IMR-90 (cell line): ENCODE measurements at regions not wholly inside any gene's neighbourhood (a gene's known extent, or its start where the extent isn't known, plus 50 kb on each side); places are given as distances from the start of the nearest gene placed in this dataset.
"Not testable (repeated sequence)": the region's sequence is repeated elsewhere in the genome, so short reads cannot be mapped to it uniquely, and the experiment has no call there.

ENCODE experiments used
- ATAC-seq: fragments of 200-7000 bp; cut with Tn5 transposase; 2 replicates; pipeline ENCODE4 v1.9.1; 2020; ENCODE audit warnings: low read depth, mild to moderate bottlenecking, moderate library complexity
- BruUV-seq: library from RNA; stranded (reverse); fragments of 400-500 nt; replicated peaks from 2 replicates; lab custom pipeline; 2021; lab: Mats Ljungman, UMichigan
- CTCF ChIA-PET: fragments of 300-600 bp; formaldehyde crosslinking; extraction: SDS; loops from one replicate; lab custom pipeline; 2021; ENCODE audit warnings: antibody characterized with exemption; lab: Yijun Ruan, JAX
- POLR2A ChIA-PET: fragments of 300-600 bp; sonication (Branson Sonifier 250); formaldehyde crosslinking; loops from one replicate; lab custom pipeline; 2022; ENCODE audit warnings: antibody characterized with exemption; ENCODE audit not compliant: unreplicated experiment; lab: Charles Lee
- DNase-seq: peaks from one replicate; pipeline ENCODE4 v3.0.0; 2013
- H2AFZ ChIP-seq: replicated peaks from 2 replicates; pipeline ENCODE3; 2013; ENCODE audit warnings: low read length, mild to moderate bottlenecking; ENCODE audit not compliant: poor library complexity
- H2AK5ac ChIP-seq: 2 replicates; pipeline ENCODE4 v1.6.1; 2013; ENCODE audit warnings: low read depth, low read length, inconsistent platforms
- H2AK9ac ChIP-seq: replicated peaks from 2 replicates; pipeline ENCODE3; 2013; ENCODE audit warnings: mild to moderate bottlenecking, low read depth, low read length, moderate library complexity; ENCODE audit not compliant: poor library complexity
- H2BK120ac ChIP-seq: 2 replicates; pipeline ENCODE4 v1.6.1; 2013; ENCODE audit warnings: low read depth, low read length, inconsistent platforms
- H2BK15ac ChIP-seq: 3 replicates; pipeline ENCODE4 v1.6.1; 2013; ENCODE audit warnings: low read depth, low read length, inconsistent platforms
- H2BK20ac ChIP-seq: 2 replicates; pipeline ENCODE4 v1.6.1; 2013; ENCODE audit warnings: low read depth, mild to moderate bottlenecking, inconsistent platforms, low read length, moderate library complexity
- H2BK5ac ChIP-seq: 2 replicates; pipeline ENCODE4 v1.6.1; 2013; ENCODE audit warnings: mild to moderate bottlenecking, low read depth, low read length, inconsistent platforms; ENCODE audit not compliant: poor library complexity, severe bottlenecking
- H3K14ac ChIP-seq: replicated peaks from 2 replicates; pipeline ENCODE4 v1.6.1; 2013; ENCODE audit warnings: low read depth, low read length, inconsistent platforms
- H3K18ac ChIP-seq: 2 replicates; pipeline ENCODE4 v1.6.1; 2013; ENCODE audit warnings: low read depth, low read length, control low read depth
- H3K23ac ChIP-seq: 2 replicates; pipeline ENCODE4 v1.6.1; 2013; ENCODE audit warnings: low read depth, low read length, inconsistent platforms
- H3K27ac ChIP-seq: 2 replicates; pipeline ENCODE4 v1.5.1; 2013; ENCODE audit warnings: mild to moderate bottlenecking, control low read depth, low read length; ENCODE audit not compliant: insufficient read depth
- H3K27me3 ChIP-seq: 2 replicates; pipeline ENCODE4 v1.6.1; 2013; ENCODE audit warnings: low read length; ENCODE audit not compliant: control insufficient read depth, insufficient read depth
- H3K36me3 ChIP-seq: 2 replicates; pipeline ENCODE4 v1.6.1; 2013; ENCODE audit warnings: low read length, mixed read lengths; ENCODE audit not compliant: control insufficient read depth, insufficient read depth
- H3K4ac ChIP-seq: 2 replicates; pipeline ENCODE4 v1.6.1; 2013; ENCODE audit warnings: low read depth, low read length, inconsistent platforms
- H3K4me1 ChIP-seq: 2 replicates; pipeline ENCODE4 v1.6.1; 2013; ENCODE audit warnings: low read length, mixed read lengths; ENCODE audit not compliant: control insufficient read depth, insufficient read depth
- H3K4me2 ChIP-seq: 2 replicates; pipeline ENCODE4 v1.6.1; 2013; ENCODE audit warnings: low read depth, mild to moderate bottlenecking, control low read depth, low read length, moderate library complexity
- H3K4me3 ChIP-seq: 2 replicates; pipeline ENCODE4 v1.5.1; 2013; ENCODE audit warnings: low read depth, mild to moderate bottlenecking, control low read depth, low read length, moderate library complexity; ENCODE audit not compliant: insufficient read depth
- H3K56ac ChIP-seq: 2 replicates; pipeline ENCODE4 v1.6.1; 2013; ENCODE audit warnings: low read length, inconsistent platforms; ENCODE audit not compliant: insufficient read depth; ENCODE audit errors: extremely low read depth
- H3K79me1 ChIP-seq, 2 experiments: 2 replicates each; pipeline ENCODE4 v1.6.1; 2013; ENCODE audit warnings: low read length in 2 of 2, inconsistent platforms in 1 of 2, low read depth in 1 of 2
- H3K9ac ChIP-seq: 2 replicates; pipeline ENCODE4 v1.6.1; 2013; ENCODE audit warnings: low read depth, low read length, control low read depth
- H3K9me1 ChIP-seq: 2 replicates; pipeline ENCODE4 v1.6.1; 2013; ENCODE audit warnings: low read length, inconsistent platforms; ENCODE audit not compliant: insufficient read depth
- H3K9me3 ChIP-seq: 2 replicates; pipeline ENCODE4 v1.6.1; 2013; ENCODE audit warnings: low read length; ENCODE audit not compliant: control insufficient read depth, insufficient read depth
- H4K20me1 ChIP-seq: 2 replicates; pipeline ENCODE4 v1.6.1; 2013; ENCODE audit warnings: low read length, inconsistent platforms; ENCODE audit not compliant: insufficient read depth
- H4K5ac ChIP-seq: 2 replicates; pipeline ENCODE4 v1.6.1; 2013; ENCODE audit warnings: mild to moderate bottlenecking, low read depth, low read length, control low read depth
- H4K8ac ChIP-seq, 2 experiments: 2 replicates each; pipeline ENCODE4 v1.6.1; 2013; ENCODE audit warnings: low read depth in 2 of 2, low read length in 2 of 2, control low read depth in 1 of 2, inconsistent platforms in 1 of 2
- H4K91ac ChIP-seq: 2 replicates; pipeline ENCODE4 v1.6.1; 2013; ENCODE audit warnings: low read depth, low read length, inconsistent platforms; ENCODE audit not compliant: insufficient read depth
- CHD1 ChIP-seq: IDR thresholded peaks from 2 replicates; pipeline ENCODE4 v1.6.1; 2012; ENCODE audit warnings: low read depth, low read length, improper control_type of control experiment
- MAZ ChIP-seq: IDR thresholded peaks from 2 replicates; pipeline ENCODE4 v1.6.1; 2012; ENCODE audit warnings: low read depth, mild to moderate bottlenecking, low read length, improper control_type of control experiment, moderate library complexity, borderline replicate concordance
- RFX5 ChIP-seq: IDR thresholded peaks from 2 replicates; pipeline ENCODE4 v1.8.0; 2012; ENCODE audit warnings: low read depth, mild to moderate bottlenecking, low read length, moderate library complexity
- WGBS, 2 experiments: methylation state at CpG; one replicate each; pipeline versions ENCODE4 v1.1.5 to v1.1.7; 2013; ENCODE audit warnings: missing lambda C conversion rate in 2 of 2; ENCODE audit not compliant: insufficient read length in 1 of 2; ENCODE audit errors: extremely low coverage in 2 of 2; 5-methylcytosine and 5-hydroxymethylcytosine counted together
- dilution Hi-C: fragments of 300-500 bp; cut with HindIII; formaldehyde crosslinking; loops from one replicate; pipeline ENCODE4 v1.14.3; 2018; ENCODE audit warnings: low sequenced_read_pairs; ENCODE audit not compliant: unreplicated experiment
- in situ Hi-C: fragments of 300-500 bp; cut with MboI; formaldehyde crosslinking; loops from 3 replicates; pipeline ENCODE4 v1.14.3; 2019; ENCODE audit warnings: low sequenced_read_pairs, inconsistent platforms, mixed read lengths
- intact Hi-C: fragments of 100-400 bp; cut with micrococcal nuclease; formaldehyde crosslinking; loops from 2 replicates; pipeline ENCODE4 v1.10.0; 2022
- TF ChIP-seq, protein P1 (sequence below): fragments of 150-350 bp; IDR thresholded peaks from 2 replicates; pipeline ENCODE4 v1.6.1; 2016; ENCODE audit warnings: low read depth, mild to moderate bottlenecking, low read length, moderate library complexity, borderline replicate concordance

DNA sequence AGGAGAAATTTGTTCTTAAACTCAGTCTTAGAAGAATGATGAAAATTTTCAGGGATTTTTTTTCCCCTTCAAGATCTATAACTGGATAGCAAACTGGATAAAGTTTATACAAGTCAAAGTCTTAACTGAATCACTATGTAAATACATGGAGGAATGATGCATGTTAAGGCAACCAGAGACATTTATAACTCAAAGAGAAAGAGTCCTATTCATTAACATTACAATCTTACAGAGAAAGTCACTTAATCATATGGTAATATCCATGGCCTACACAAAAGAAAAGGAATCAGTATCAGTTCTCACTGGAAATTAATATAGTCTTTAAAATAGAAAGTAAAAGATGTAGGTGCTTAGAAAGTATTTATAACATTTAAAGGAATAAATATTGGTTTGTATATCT lies 869.1 kb downstream of the TBL1XR1 start:
- H3K4me3 ChIP-seq: no peak overlapping the region

DNA sequence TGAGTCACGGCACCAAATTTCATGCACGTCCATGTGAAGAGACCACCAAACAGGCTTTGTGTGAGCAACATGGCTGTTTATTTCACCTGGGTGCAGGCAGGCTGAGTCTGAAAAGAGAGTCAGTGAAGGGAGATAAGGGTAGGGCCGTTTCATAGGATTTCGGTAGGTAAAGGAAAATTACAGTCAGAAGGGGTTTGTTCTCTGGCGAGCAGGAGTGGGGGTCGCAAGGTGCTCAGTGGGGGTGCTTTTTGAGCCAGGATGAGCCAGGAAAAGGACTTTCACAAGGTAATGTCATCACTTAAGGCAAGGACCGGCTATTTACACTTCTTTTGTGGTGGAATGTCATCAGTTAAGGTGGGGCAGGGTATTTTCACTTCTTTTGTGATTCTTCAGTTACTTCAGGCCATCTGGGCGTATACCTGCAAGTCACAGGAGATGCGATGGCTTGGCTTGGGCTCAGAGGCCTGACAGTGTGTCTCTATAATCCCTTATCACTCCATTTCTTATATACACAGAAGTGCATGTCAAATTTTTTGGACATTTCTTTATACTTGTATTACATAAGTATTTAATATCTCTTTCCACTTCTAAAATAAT lies 870.3 kb downstream of the TBL1XR1 start:
- intact Hi-C loops, H3K4me1 ChIP-seq, H2BK20ac ChIP-seq, H3K4me3 ChIP-seq, H2BK5ac ChIP-seq, H3K27ac ChIP-seq, H4K5ac ChIP-seq, H3K9ac ChIP-seq, in situ Hi-C loops, H2AFZ ChIP-seq, H3K9me1 ChIP-seq, POLR2A ChIA-PET, H4K20me1 ChIP-seq, H3K23ac ChIP-seq, H2BK15ac ChIP-seq, dilution Hi-C loops, H4K8ac ChIP-seq, H3K56ac ChIP-seq, H3K79me1 ChIP-seq, H2BK120ac ChIP-seq, H2AK5ac ChIP-seq, H3K4me2 ChIP-seq, BruUV-seq, H3K14ac ChIP-seq, DNase-seq, ATAC-seq, H3K4ac ChIP-seq, CTCF ChIA-PET, H3K36me3 ChIP-seq, H4K91ac ChIP-seq, H3K27me3 ChIP-seq, H2AK9ac ChIP-seq, H3K9me3 ChIP-seq, H3K18ac ChIP-seq: not testable (repeated sequence)
- WGBS, 2 experiments: no CpG with 5 or more reads among the region's 9 CpGs

More for the DNA sequence above, 869.1 kb downstream of the TBL1XR1 start:
- ATAC-seq (no peak), DNase-seq (no peak)
- Histone ChIP-seq H3K14ac (no peak overlapping the region), H4K8ac (no peak overlapping the region), H3K9me3 (no peaks in the 10 kb centered on the region), H2AK9ac (no peak overlapping the region), H3K9me1 (no peaks in the 10 kb centered on the region), H2BK15ac (no peak overlapping the region), H3K4me2 (no peak overlapping the region), H2AFZ (no peak overlapping the region), H3K79me1 (no peaks in the 10 kb centered on the region), H4K5ac (no peak overlapping the region), H3K9ac (no peak overlapping the region), H3K27me3 (no peaks in the 10 kb centered on the region), H4K20me1 (no peaks in the 10 kb centered on the region), H2BK5ac (no peak overlapping the region), H3K56ac (no peak overlapping the region), H3K36me3 (no peaks in the 10 kb centered on the region), H3K27ac (no peak overlapping the region), H2BK120ac (no peak overlapping the region), H3K4me1 (no peaks in the 10 kb centered on the region), H3K23ac (no peak overlapping the region), H4K91ac (no peak overlapping the region), H2BK20ac (no peak overlapping the region), H3K18ac (no peak overlapping the region), H3K4ac (no peak overlapping the region), H2AK5ac (no peak overlapping the region)
- dilution Hi-C loops: no loop called here
- ChIA-PET CTCF (no interaction called here), POLR2A (no interaction called here)
- intact Hi-C loops: no loop called here
- in situ Hi-C loops: no loop called here
- BruUV-seq: no TSS peak
- TF ChIP-seq RFX5: no peak
- TF ChIP-seq CHD1: no peak
- no peak for TF ChIP-seq MAZ
- TF ChIP-seq, protein P1, sequence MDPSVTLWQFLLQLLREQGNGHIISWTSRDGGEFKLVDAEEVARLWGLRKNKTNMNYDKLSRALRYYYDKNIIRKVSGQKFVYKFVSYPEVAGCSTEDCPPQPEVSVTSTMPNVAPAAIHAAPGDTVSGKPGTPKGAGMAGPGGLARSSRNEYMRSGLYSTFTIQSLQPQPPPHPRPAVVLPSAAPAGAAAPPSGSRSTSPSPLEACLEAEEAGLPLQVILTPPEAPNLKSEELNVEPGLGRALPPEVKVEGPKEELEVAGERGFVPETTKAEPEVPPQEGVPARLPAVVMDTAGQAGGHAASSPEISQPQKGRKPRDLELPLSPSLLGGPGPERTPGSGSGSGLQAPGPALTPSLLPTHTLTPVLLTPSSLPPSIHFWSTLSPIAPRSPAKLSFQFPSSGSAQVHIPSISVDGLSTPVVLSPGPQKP: no peak
